GM18520 (cell line): ENCODE measurements at regions not wholly inside any gene's neighbourhood (a gene's known extent, or its start where the extent isn't known, plus 50 kb on each side); places are given as distances from the start of the nearest gene placed in this dataset.
"Not testable (repeated sequence)": the region's sequence is repeated elsewhere in the genome, so short reads cannot be mapped to it uniquely, and the experiment has no call there.

Experiments
- ATAC-seq: cut with Tn5 transposase; IDR thresholded peaks from one replicate; pipeline ENCODE4 v1.9.1; 2021; ENCODE audit not compliant: unreplicated experiment

DNA sequence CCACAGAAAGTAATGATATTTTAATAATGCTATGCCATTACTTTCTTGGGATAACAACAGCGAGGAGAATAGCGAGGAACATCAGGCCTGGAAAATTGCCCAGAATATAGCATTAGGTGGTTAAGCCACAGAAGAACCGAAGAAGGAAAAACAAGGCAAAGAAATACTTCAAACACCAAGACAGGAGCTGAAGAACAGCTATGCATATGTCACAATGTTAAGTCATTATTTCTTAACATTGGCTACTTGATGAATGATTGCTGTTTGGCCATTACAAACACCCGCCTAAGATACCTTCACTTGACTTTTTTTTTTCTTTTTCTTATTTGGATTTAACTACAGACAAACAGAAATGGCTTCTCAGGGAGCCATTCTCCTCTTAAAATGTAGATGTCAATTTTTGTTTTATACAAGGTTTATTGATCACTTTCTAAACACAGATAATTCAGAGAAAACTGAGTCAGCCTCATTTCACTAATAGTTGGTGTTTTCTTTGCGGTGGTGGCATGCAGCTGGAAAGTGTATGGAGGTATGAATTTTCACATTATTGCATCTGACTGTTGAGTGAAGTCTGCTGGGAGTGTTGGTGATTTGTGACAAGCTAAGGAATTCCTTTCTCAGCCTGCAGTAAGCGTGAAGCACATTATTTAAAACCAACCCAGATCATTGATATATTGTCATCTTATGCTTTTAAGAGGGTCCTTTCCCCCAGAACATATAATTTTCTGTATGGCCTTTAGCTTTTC, 705.7 kb upstream of the NR2F2 start:
- ATAC-seq, result no peak

- ATAC-seq, result no peak
These were observed 703.8 kb upstream of the NR2F2 start for GRCh38 chr15:95626501-95627361.

GRCh38 chr15:95629503-95630168, 700.9 kb upstream of the NR2F2 start:
- no peak for ATAC-seq

- ATAC-seq, result no peak
These were observed 699.8 kb upstream of the NR2F2 start for GRCh38 chr15:95630683-95631082.

DNA sequence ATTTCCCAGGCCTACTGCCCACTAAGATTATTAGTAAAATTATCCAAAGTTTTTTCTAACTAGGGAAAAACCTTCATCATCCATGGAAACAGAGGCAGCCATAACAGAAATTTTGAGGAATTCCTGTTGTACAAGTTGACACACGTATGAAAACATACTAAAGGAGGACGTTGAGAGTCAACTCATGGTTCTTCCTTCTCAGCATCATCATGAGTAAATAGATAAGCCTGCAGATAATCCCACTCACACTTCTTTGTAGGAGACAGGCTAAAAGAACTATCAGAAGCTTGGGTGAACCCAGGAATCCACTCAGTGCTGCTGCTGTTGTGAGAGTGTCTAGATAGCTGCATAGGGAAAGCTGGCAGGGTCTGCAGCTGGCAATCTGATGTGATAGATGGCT, 694.8 kb upstream of the NR2F2 start:
- no peak for ATAC-seq

DNA sequence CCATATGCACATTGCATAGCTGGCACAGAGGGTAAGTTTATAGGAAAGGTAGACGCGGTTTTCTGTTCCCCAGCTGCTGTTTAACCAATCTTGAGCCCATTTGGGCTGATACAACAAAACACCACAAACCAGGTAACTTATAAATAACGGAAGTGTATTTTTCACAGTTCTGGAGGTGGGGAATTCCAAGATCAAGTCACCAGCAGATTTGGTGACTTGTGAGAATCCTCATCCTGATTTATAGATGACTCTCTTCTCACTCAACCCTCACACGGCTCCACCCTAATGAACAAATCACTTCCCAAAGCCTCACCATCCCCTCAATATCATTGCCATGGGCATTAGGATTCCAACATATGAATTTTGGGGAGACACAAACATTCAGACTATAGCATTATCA, 694.4 kb upstream of the NR2F2 start:
- ATAC-seq, result no peak

- not testable (repeated sequence) for ATAC-seq
These were observed 693.3 kb upstream of the NR2F2 start for GRCh38 chr15:95637234-95637633.

DNA sequence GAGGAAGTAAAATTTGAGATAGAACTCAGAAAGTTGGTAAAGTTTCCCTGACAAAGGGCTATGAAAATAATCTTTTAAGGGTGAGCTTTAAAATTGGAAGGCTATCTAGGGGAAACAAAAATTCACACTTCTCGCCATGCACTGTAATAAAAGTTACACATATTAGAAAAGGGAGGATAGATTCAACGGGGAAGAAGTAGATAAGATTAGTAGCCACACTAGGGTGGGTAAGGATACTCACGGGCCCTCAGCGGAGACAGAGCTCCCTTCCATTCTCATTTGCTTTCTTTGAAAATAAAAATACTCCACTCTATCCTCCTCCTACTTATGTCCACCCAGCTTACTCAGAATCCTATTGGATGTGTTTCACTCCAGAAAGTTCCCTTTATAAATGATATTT, 691.3 kb upstream of the NR2F2 start:
- no peak for ATAC-seq

GRCh38 chr15:95644100-95644875, 686.2 kb upstream of the NR2F2 start:
- ATAC-seq, result no peak

GRCh38 chr15:95645791-95646338, 684.6 kb upstream of the NR2F2 start:
- ATAC-seq, result no peak

- no peak for ATAC-seq
These were observed 683.8 kb upstream of the NR2F2 start for GRCh38 chr15:95646484-95647273.

DNA sequence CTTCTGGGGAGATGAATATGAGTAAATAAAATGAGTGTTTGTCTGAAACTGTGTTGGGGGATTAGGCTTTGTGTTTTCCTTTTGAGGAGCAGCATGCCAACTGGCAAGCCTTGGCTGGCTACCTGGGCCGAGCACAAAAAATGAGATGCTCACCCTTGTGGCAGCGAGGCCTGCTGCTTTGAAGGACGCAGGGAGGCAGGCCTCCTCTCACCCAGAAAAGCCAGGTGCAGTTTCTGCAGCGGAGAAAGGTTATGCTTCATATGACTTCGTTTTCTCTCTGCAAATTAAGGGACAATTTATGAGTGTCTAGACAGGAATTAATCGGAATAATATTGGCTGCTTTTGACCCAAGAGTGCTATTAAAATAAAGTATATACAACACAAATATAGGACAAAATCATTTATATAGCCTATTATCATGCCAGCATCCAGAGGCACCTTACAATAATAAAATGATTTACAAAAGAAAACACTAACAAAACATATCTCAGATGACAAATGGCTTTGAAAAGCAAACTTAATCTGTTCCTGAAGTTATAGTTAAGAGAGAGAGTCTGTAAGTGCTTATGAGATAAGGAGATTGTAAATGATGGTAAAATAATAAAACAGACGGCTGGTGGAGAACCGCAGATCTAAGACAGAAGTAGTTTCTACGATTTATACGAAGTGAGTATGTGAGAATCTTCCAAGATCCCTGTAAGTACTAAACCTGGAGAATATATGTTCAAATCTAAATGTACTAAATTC, 682.8 kb upstream of the NR2F2 start:
- ATAC-seq, result no peak

- ATAC-seq, result no peak
These were observed 677.1 kb upstream of the NR2F2 start for GRCh38 chr15:95653361-95653805.

GRCh38 chr15:95655089-95655607, 675.4 kb upstream of the NR2F2 start:
- no peak for ATAC-seq

DNA sequence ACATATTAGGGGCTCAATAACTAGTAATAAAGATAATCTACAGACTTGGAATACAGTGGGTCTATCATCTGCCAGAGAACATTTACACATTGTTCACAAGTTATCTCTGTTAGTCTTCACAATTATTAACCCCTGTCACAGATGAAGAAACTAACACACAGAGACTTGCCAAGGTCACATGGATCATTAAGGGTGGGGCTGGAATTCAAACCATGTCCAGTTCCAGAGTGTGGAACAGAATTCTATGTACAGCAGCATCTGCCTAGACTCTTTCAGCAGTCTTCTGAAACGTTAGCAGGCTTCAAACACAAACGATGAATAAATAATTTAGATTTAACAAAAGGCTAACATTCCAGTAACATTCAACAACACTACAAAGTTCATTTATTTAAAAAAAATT, 673.9 kb upstream of the NR2F2 start:
- ATAC-seq, result no peak

DNA sequence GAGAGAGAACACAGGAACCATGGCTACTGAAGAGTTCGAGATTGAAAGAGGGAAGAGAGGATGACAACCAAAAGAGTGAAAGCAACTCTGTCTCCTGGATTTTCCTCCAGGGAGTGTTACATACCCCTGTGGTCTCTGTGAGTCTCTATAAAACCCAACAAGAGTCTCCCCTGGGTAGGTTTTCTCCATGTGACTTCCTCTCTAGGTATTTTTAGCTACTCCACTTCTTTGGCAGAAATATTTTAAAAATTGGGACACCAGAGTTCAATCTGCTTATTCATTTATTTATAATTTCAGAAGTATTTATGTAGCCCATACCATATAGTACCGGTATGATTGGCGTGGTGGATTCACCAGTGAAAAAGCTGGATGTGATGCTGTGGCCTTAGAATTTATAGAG, 671.7 kb upstream of the NR2F2 start:
- ATAC-seq, result no peak

DNA sequence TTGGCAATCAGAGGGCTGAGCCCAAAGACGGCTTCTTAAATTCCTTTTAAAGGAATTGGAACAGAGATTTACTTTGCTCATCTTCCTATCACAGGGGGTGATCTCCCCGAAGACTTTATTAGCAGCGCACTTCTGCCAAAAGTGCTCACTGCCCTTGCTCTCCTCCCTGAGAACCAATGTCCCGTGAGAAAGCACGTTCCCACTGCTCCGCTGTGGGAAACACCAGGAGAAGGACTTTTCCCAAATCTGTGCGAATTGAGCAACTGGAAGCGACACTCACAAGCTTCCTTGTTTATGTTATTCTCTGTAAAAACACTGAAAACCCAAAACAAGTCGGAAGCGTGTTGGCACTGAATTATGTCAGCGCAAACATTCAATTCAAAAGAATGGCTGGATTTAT, 670.8 kb upstream of the NR2F2 start:
- ATAC-seq, result no peak

- no peak for ATAC-seq
These were observed 667.9 kb upstream of the NR2F2 start for GRCh38 chr15:95662638-95663037.
